GM12878 (cell line): ENCODE measurements at regions not wholly inside any gene's neighbourhood (a gene's known extent, or its start where the extent isn't known, plus 50 kb on each side); places are given as distances from the start of the nearest gene placed in this dataset.

Experiments used
- ATAC-seq: fragments of 200-7000 bp; cut with Tn5 transposase; 3 replicates; pipeline ENCODE4 v1.9.1; 2020; ENCODE audit warnings: mild to moderate bottlenecking, moderate library complexity
- BruUV-seq: library from RNA; stranded (reverse); fragments of 400-500 nt; replicated peaks from 2 replicates; lab custom pipeline; 2021; lab: Mats Ljungman, UMichigan
- CTCF ChIA-PET: fragments of 300-600 bp; sonication (Branson Sonifier 250); formaldehyde crosslinking; extraction: SDS; loops from one replicate; lab custom pipeline; 2021; ENCODE audit warnings: inconsistent platforms; lab: Yijun Ruan, JAX
- POLR2A ChIA-PET: fragments of 350-600 bp; formaldehyde crosslinking; extraction: SDS; loops from one replicate; lab custom pipeline; 2021; ENCODE audit warnings: inconsistent platforms; lab: Charles Lee
- RAD21 ChIA-PET: fragments of 300-600 bp; sonication (Branson Sonifier 250); formaldehyde crosslinking; loops from one replicate; lab custom pipeline; 2023; ENCODE audit warnings: antibody characterized with exemption; ENCODE audit not compliant: unreplicated experiment; lab: Charles Lee
- SMC1A ChIA-PET: fragments of 300-600 bp; sonication (Branson Sonifier 250); formaldehyde crosslinking; loops from one replicate; lab custom pipeline; 2023; ENCODE audit not compliant: unreplicated experiment, uncharacterized antibody; lab: Charles Lee
- DNase-seq: peaks from one replicate; pipeline ENCODE4 v3.0.0-alpha.2; 2011; ENCODE audit warnings: low read depth, low spot score
- FAIRE-seq: peaks from 3 replicates; lab custom pipeline; 2011; peaks lifted over from hg19 to GRCh38; lab: Jason Lieb, UNC
- H2AFZ ChIP-seq: 2 replicates; pipeline ENCODE4 v1.6.0; 2011; ENCODE audit warnings: low read depth, low read length, control low read depth; ENCODE audit not compliant: control insufficient read depth
- H3K27ac ChIP-seq: 2 replicates; pipeline ENCODE4 v1.5.1; 2011; ENCODE audit warnings: control low read depth; ENCODE audit not compliant: control insufficient read depth, insufficient read depth
- H3K27me3 ChIP-seq, 2 experiments: replicated peaks in 1 of 2; 2 replicates each; pipeline versions ENCODE4 v1.6.0 to v1.6.1; 2011; ENCODE audit warnings: low read length in 1 of 2; ENCODE audit not compliant: control insufficient read depth in 2 of 2, insufficient read depth in 2 of 2
- H3K36me3 ChIP-seq, 2 experiments: 2 replicates each; pipeline ENCODE4 v1.5.1; 2011; ENCODE audit warnings: low read length in 1 of 2; ENCODE audit not compliant: control insufficient read depth in 2 of 2, insufficient read depth in 2 of 2
- H3K4me1 ChIP-seq: 2 replicates; pipeline ENCODE4 v1.6.1; 2011; ENCODE audit warnings: mild to moderate bottlenecking, low read length, moderate library complexity, mixed read lengths; ENCODE audit not compliant: control insufficient read depth, insufficient read depth
- H3K4me2 ChIP-seq: 2 replicates; pipeline ENCODE4 v1.6.0; 2011; ENCODE audit warnings: control low read depth; ENCODE audit not compliant: control insufficient read depth, insufficient read depth
- H3K4me3 ChIP-seq: fragments of 200-600 bp; sonication (generic); 2 replicates; pipeline ENCODE4 v1.5.1; 2016
- H3K79me2 ChIP-seq: 2 replicates; pipeline ENCODE4 v1.6.0; 2011; ENCODE audit warnings: low read length; ENCODE audit not compliant: control insufficient read depth, insufficient read depth
- H3K9ac ChIP-seq: 2 replicates; pipeline ENCODE4 v1.8.0; 2011; ENCODE audit warnings: low read length, control low read depth, mixed read lengths; ENCODE audit not compliant: control insufficient read depth, insufficient read depth
- H3K9me3 ChIP-seq: replicated peaks from 3 replicates; pipeline ENCODE4 v1.5.1; 2011; ENCODE audit warnings: mild to moderate bottlenecking, low read length; ENCODE audit not compliant: control insufficient read depth, insufficient read depth
- H4K20me1 ChIP-seq: 2 replicates; pipeline ENCODE4 v1.6.0; 2011; ENCODE audit not compliant: control insufficient read depth, insufficient read depth
- ATF2 ChIP-seq: IDR thresholded peaks from 2 replicates; pipeline ENCODE4 v1.6.1; 2012; ENCODE audit warnings: low read length, inconsistent platforms
- ATF7 ChIP-seq: fragments of 450-650 bp; IDR thresholded peaks from 2 replicates; pipeline ENCODE4 v1.6.1; 2016; ENCODE audit warnings: low read depth, mild to moderate bottlenecking
- BCL11A ChIP-seq: IDR thresholded peaks from 2 replicates; pipeline ENCODE4 v1.6.1; 2011; ENCODE audit warnings: low read depth, low read length
- BHLHE40 ChIP-seq, 2 experiments: fragments of 450-650 bp in 1 of 2; IDR thresholded peaks; 2 replicates each; pipeline ENCODE4 v1.6.1; 2011 to 2017; ENCODE audit warnings: low read depth in 2 of 2, borderline replicate concordance in 1 of 2, improper control_type of control experiment in 1 of 2, low read length in 1 of 2, mild to moderate bottlenecking in 1 of 2
- DPF2 ChIP-seq: fragments of 450-650 bp; IDR thresholded peaks from 2 replicates; pipeline ENCODE4 v1.6.1; 2017; ENCODE audit warnings: mild to moderate bottlenecking
- IKZF1 ChIP-seq: fragments of 450-650 bp; conservative IDR thresholded peaks from 2 replicates; pipeline ENCODE4 v1.6.1; 2017; ENCODE audit warnings: antibody characterized with exemption, mild to moderate bottlenecking
- IKZF2 ChIP-seq, 2 experiments: fragments of 450-650 bp; IDR thresholded peaks; 2 replicates each; pipeline ENCODE4 v1.6.1; 2017; ENCODE audit warnings: mild to moderate bottlenecking in 2 of 2, moderate library complexity in 2 of 2
- JUND ChIP-seq: IDR thresholded peaks from 2 replicates; pipeline ENCODE4 v1.6.1; 2012; ENCODE audit warnings: low read depth, mild to moderate bottlenecking, low read length, improper control_type of control experiment, moderate library complexity
- MTA2 ChIP-seq: fragments of 450-650 bp; IDR thresholded peaks from 2 replicates; pipeline ENCODE4 v1.6.1; 2016; ENCODE audit warnings: low read depth, mild to moderate bottlenecking, moderate library complexity
- NFIC ChIP-seq: IDR thresholded peaks from 2 replicates; pipeline ENCODE4 v1.6.1; 2012; ENCODE audit warnings: low read depth, mild to moderate bottlenecking, inconsistent platforms, low read length, moderate library complexity
- POLR2AphosphoS2 ChIP-seq: IDR thresholded peaks from 2 replicates; pipeline ENCODE4 v1.6.1; 2011; ENCODE audit warnings: low read depth, mild to moderate bottlenecking, low read length, improper control_type of control experiment, moderate library complexity
- RELB ChIP-seq: fragments of 450-650 bp; IDR thresholded peaks from 2 replicates; pipeline ENCODE4 v1.6.1; 2017; ENCODE audit warnings: low read depth, mild to moderate bottlenecking, moderate library complexity
- ZNF592 ChIP-seq: fragments of 450-650 bp; IDR thresholded peaks from 2 replicates; pipeline ENCODE4 v1.6.1; 2017; ENCODE audit warnings: mild to moderate bottlenecking, moderate library complexity
- WGBS: methylation state at CpG from one replicate; pipeline ENCODE4 v1.1.6; 2016; ENCODE audit warnings: low lambda C conversion rate; ENCODE audit not compliant: insufficient replicate concordance, insufficient coverage; ENCODE audit errors: missing lambda C conversion rate; 5-methylcytosine and 5-hydroxymethylcytosine counted together
- in situ Hi-C: fragments of 300-500 bp; cut with MboI; formaldehyde crosslinking; loops from 9 replicates; pipeline ENCODE4 v1.14.3; 2018; ENCODE audit warnings: mixed read lengths
- intact Hi-C: fragments of 100-400 bp; cut with micrococcal nuclease; formaldehyde crosslinking; loops from one replicate; pipeline ENCODE4 v1.14.2; 2022; ENCODE audit not compliant: unreplicated experiment

- TF ChIP-seq JUND: no peak
Observed at GRCh38 chr3:182514236-182514964, 278.9 kb upstream of the ATP11B start (continued).

DNA sequence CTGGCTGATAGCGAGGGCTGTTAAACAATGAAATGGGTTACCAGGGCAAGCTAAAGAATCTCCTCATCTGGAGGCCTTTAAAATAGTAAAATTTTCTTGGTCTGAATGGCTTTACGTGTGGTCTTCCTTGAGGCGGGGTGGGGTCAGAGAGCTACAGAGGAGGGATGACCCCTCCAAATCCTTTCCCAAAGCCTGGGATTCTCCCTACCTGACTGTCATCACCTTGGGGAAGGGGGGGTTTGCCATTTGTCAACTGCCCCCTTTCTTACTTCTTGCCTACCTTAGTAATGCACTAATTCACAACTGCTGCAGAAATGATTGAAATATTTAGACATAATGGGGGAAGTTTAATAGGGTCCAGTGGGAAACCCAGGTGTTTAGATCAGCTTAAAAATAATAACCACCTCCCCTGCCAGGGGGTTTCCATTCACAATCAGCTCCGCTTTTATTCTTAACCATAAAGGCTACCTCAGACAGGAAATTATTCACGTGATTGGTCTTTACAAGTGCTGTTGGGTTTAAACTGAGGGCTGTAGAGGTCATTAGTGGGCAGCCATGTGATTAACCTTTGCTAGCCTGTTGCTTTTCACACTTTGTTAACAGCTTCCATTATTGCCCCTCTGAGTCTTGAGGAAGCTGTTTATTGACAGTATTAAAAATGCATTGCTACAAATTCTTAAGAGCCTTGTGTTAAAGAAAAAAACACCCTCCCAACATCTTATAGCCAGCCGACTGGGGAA lies 276.5 kb upstream of the ATP11B start:
- Histone ChIP-seq H3K9ac (no peak overlapping the region), H3K27ac (no peak overlapping the region), H3K4me2 (no peak overlapping the region), H3K36me3 (no peaks in the 10 kb centered on the region), H3K27me3 (no peaks in the 10 kb centered on the region; a peak in 1 of 4 replicates), H4K20me1 (no peaks in the 10 kb centered on the region), H3K9me3 (no peaks in the 10 kb centered on the region), H3K79me2 (no peaks in the 10 kb centered on the region), H3K4me1 (no peaks in the 10 kb centered on the region), H2AFZ (no peak overlapping the region), H3K4me3 (no peak overlapping the region)
- BruUV-seq: no TSS peak
- POLR2A ChIA-PET: interaction anchor here (0.8 kb wide), 1 partner anchor 201 kb away, joined by 3 read pairs; no protein-coding TSS in a partner anchor
- SMC1A ChIA-PET: interaction anchor here (0.8 to 2.0 kb wide), 8 partner anchors 10 to 167 kb away, joined by 3 to 6 read pairs (median 3); no protein-coding TSS in a partner anchor
- RAD21 ChIA-PET: interaction anchor here (1.0 kb wide), 1 partner anchor 14 kb away, joined by 3 read pairs; no protein-coding TSS in a partner anchor
- in situ Hi-C loops: no loop called here
- intact Hi-C loops: no loop called here
- CTCF ChIA-PET: interaction anchor here (0.9 kb wide), 1 partner anchor 12 kb away, joined by 3 read pairs; no protein-coding TSS in a partner anchor
- FAIRE-seq: peak; percentile 54
- peak; percentile 82 for ATAC-seq
- WGBS: 48% methylated on average over 6 of the region's 6 CpGs
- DNase-seq: peak; percentile 46
- TF ChIP-seq MTA2 (peak; percentile 92), NFIC (0 out of 2 replicates have a peak, but pooled peaks have one; percentile 31), RELB (peak; percentile 89), ATF7 (peak; percentile 53; the same call in 1 of the 2 replicates), BCL11A (peak; percentile 61; the same call in 1 of the 2 replicates), ZNF592 (no peak), IKZF2 (IDR thresholded peaks at IDR 0.05) (peak in 1 of 2 experiments; percentile 27; a peak in 1 of 4 replicates), DPF2 (peak; percentile 61), BHLHE40 (IDR thresholded peaks at IDR 0.05; ENCODE audit: borderline replicate concordance in 1 of 2, low read depth in 2 of 2, low read length in 1 of 2) (peak; percentile 94 to 96), ATF2 (0 out of 2 replicates have a peak, but pooled peaks have one; percentile 20), POLR2AphosphoS2 (no peak), IKZF1 (peak; percentile 44)
